ENCODE measurements at regions not wholly inside any gene's neighbourhood (a gene's known extent, or its start where the extent isn't known, plus 50 kb on each side); places are given as distances from the start of the nearest gene placed in this dataset.
A peak's percentile ranks its signal among the peaks of the same experiment; 100 is the strongest.

DNA sequence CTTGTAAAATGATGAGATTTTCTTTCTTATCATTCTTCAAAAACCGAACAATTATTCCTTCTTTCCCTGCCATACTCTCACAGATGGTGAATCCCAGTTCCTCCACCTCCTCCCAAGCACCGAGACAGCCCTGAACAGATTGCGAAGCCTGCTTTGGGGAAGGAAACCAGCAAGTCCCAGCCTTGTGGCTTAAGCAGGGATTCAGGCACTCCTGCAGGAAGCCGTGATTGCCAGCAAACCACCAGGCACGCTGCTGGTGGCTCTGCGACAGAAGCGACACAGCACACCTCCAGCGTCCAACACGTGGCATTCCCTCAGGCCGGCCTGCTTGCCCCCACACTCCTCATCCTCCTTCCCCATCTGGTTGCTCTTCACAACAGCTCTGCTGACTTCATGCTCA lies 237.7 kb downstream of the GXYLT1 start:
- 77% methylated on average over 10 of the region's 10 CpGs for WGBS (ENCODE audit: insufficient coverage)
- no peak overlapping the region for H3K27ac ChIP-seq (ENCODE audit: low read depth, low read length)
- H3K36me3 ChIP-seq (ENCODE audit: control insufficient read depth, insufficient read depth, low read length): no peaks in the 10 kb centered on the region
- H3K4me3 ChIP-seq (ENCODE audit: low read depth, low read length): no peak overlapping the region
- H3K27me3 ChIP-seq (ENCODE audit: control insufficient read depth, insufficient read depth, low read length): no peaks in the 10 kb centered on the region
- no peaks in the 10 kb centered on the region for H3K4me1 ChIP-seq (ENCODE audit: control insufficient read depth, insufficient read depth, low read length)
- no peaks in the 10 kb centered on the region for H3K9me3 ChIP-seq (ENCODE audit: control insufficient read depth, insufficient read depth, low read length)
- DNase-seq (ENCODE audit: low read depth in 4 of 6, low spot score in 6 of 6): peak in 1 of 6 donors; percentile 63

DNA sequence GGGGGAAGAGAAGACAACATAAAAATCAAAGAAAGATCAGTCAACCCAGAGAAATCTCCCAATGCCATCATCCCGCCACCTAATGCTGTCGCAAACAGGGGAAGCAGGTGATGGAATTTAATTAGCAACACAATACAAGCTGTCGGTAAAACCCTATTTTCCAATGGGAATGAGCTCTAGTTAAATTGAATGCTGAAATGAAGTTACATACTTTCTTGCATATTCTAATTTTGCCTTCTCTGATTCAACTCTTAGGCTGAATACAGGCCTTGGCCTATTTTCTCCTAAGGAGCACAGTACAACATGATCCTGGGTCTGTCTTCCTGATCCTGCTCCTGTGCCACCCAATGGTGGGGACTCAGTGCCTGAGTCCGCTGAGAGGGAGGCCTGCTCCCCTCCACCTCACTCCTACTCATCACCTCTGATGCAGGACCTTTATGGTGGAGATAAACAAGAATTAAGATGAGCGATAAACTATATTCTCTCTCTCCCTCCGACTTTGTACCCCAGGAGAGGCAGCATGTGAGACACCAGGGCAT lies 238.8 kb downstream of the GXYLT1 start:
- DNase-seq (ENCODE audit: low read depth in 4 of 6, low spot score in 6 of 6): peak in 2 of 6 donors; percentile 15 to 47
- Histone ChIP-seq H3K27me3 (ENCODE audit: control insufficient read depth, insufficient read depth, low read length) (no peaks in the 10 kb centered on the region), H3K36me3 (ENCODE audit: control insufficient read depth, insufficient read depth, low read length) (no peaks in the 10 kb centered on the region), H3K4me1 (ENCODE audit: control insufficient read depth, insufficient read depth, low read length) (no peaks in the 10 kb centered on the region), H3K4me3 (ENCODE audit: low read depth, low read length) (no peak overlapping the region), H3K9me3 (ENCODE audit: control insufficient read depth, insufficient read depth, low read length) (no peaks in the 10 kb centered on the region), H3K27ac (ENCODE audit: low read depth, low read length) (no peak overlapping the region)
- no CpG with 5 or more reads among the region's 6 CpGs for WGBS (ENCODE audit: insufficient coverage)

DNA sequence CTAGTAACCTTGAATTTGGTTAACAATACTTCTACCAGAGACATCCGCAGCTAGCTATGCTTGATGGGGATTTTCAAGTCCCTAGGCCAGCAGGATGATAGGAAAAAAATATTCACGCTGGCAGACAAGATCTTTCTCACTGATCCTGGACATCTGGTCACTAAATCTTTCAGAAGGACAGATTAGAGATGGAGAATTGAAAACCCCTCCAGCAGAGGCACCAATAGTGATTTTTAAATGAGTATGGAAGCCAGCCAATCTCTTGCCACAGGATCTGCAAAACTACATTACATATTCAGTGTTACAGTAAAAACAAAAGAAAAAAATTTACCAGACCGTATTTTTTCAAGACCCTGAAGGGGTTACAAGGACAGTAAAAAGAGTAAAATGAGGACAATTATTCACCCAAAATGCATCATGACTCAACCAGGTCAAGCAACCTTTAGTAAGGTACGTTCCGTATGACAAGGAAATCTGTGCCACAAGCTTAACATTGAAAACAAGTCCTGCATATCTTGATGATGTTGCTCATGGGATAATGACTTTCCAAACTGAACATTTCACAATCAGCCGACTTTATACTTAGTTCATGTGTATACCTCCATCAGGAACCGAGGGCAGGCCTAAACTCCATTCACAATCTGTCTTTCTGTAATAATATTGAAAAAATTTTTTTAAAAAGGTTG lies 239.5 kb downstream of the GXYLT1 start:
- Histone ChIP-seq H3K4me1 (ENCODE audit: control insufficient read depth, insufficient read depth, low read length) (no peaks in the 10 kb centered on the region), H3K27ac (ENCODE audit: low read depth, low read length) (no peak overlapping the region), H3K27me3 (ENCODE audit: control insufficient read depth, insufficient read depth, low read length) (no peaks in the 10 kb centered on the region), H3K4me3 (ENCODE audit: low read depth, low read length) (no peak overlapping the region), H3K9me3 (ENCODE audit: control insufficient read depth, insufficient read depth, low read length) (no peaks in the 10 kb centered on the region), H3K36me3 (ENCODE audit: control insufficient read depth, insufficient read depth, low read length) (no peaks in the 10 kb centered on the region)
- DNase-seq (ENCODE audit: low read depth in 4 of 6, low spot score in 6 of 6): peak in 2 of 6 donors; percentile 26 to 61
- no CpG with 5 or more reads among the region's 7 CpGs for WGBS (ENCODE audit: insufficient coverage)

- WGBS (ENCODE audit: insufficient coverage): 90% methylated on average over 4 of the region's 4 CpGs
These were observed 240.6 kb downstream of the GXYLT1 start for GRCh38 chr12:41904041-41904440.

GRCh38 chr12:41903014-41903708 lies 241.5 kb downstream of the GXYLT1 start:
- Histone ChIP-seq H3K4me1 (ENCODE audit: control insufficient read depth, insufficient read depth, low read length) (no peaks in the 10 kb centered on the region), H3K27ac (ENCODE audit: low read depth, low read length) (no peak overlapping the region), H3K27me3 (ENCODE audit: control insufficient read depth, insufficient read depth, low read length) (no peaks in the 10 kb centered on the region), H3K4me3 (ENCODE audit: low read depth, low read length) (no peak overlapping the region), H3K36me3 (ENCODE audit: control insufficient read depth, insufficient read depth, low read length) (no peaks in the 10 kb centered on the region), H3K9me3 (ENCODE audit: control insufficient read depth, insufficient read depth, low read length) (no peaks in the 10 kb centered on the region)
- no peak for DNase-seq (ENCODE audit: low read depth in 4 of 6, low spot score in 6 of 6)
- 100% methylated on average over 3 of the region's 6 CpGs for WGBS (ENCODE audit: insufficient coverage)

More at GRCh38 chr12:41904041-41904440, 240.6 kb downstream of the GXYLT1 start:
- Histone ChIP-seq H3K9me3 (ENCODE audit: control insufficient read depth, insufficient read depth, low read length) (no peaks in the 10 kb centered on the region), H3K36me3 (ENCODE audit: control insufficient read depth, insufficient read depth, low read length) (no peaks in the 10 kb centered on the region), H3K27ac (ENCODE audit: low read depth, low read length) (no peak overlapping the region), H3K27me3 (ENCODE audit: control insufficient read depth, insufficient read depth, low read length) (no peaks in the 10 kb centered on the region), H3K4me1 (ENCODE audit: control insufficient read depth, insufficient read depth, low read length) (no peaks in the 10 kb centered on the region), H3K4me3 (ENCODE audit: low read depth, low read length) (no peak overlapping the region)
- DNase-seq (ENCODE audit: low read depth in 4 of 6, low spot score in 6 of 6): no peak

- no CpG with 5 or more reads among the region's 1 CpG for WGBS (ENCODE audit: insufficient coverage)
These were observed 245.1 kb downstream of the GXYLT1 start for GRCh38 chr12:41899577-41899976.

DNA sequence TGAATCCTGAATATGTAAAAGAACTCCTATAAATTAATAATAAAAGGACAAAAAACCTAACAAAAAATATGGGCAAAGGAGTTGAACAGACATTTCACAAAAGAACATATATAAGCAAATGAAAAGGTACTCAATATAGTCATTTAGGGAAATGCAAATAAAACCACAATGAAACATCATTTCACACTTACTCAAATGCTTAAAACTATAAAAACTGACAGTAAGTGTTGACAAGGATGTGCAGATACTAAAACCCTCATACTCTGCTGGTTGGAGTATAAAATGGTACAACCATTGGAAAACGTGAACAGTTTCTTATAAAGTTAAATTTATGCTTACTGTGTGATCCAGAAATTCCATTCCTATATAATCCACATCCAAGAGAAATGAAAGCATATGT lies 247.1 kb downstream of the GXYLT1 start:
- no peaks in the 10 kb centered on the region for H3K27me3 ChIP-seq (ENCODE audit: control insufficient read depth, insufficient read depth, low read length)
- no peak overlapping the region for H3K27ac ChIP-seq (ENCODE audit: low read depth, low read length)
- no CpG with 5 or more reads among the region's 1 CpG for WGBS (ENCODE audit: insufficient coverage)
- no peak for DNase-seq (ENCODE audit: low read depth in 4 of 6, low spot score in 6 of 6)
- H3K4me3 ChIP-seq (ENCODE audit: low read depth, low read length): no peak overlapping the region
- H3K9me3 ChIP-seq (ENCODE audit: control insufficient read depth, insufficient read depth, low read length): peaks cover 5% of the 10 kb centered on the region
- H3K36me3 ChIP-seq (ENCODE audit: control insufficient read depth, insufficient read depth, low read length): no peaks in the 10 kb centered on the region
- H3K4me1 ChIP-seq (ENCODE audit: control insufficient read depth, insufficient read depth, low read length): no peaks in the 10 kb centered on the region

More at GRCh38 chr12:41899577-41899976, 245.1 kb downstream of the GXYLT1 start:
- Histone ChIP-seq H3K27ac (ENCODE audit: low read depth, low read length) (no peak overlapping the region), H3K27me3 (ENCODE audit: control insufficient read depth, insufficient read depth, low read length) (no peaks in the 10 kb centered on the region), H3K4me1 (ENCODE audit: control insufficient read depth, insufficient read depth, low read length) (no peaks in the 10 kb centered on the region), H3K9me3 (ENCODE audit: control insufficient read depth, insufficient read depth, low read length) (peaks cover 5% of the 10 kb centered on the region), H3K36me3 (ENCODE audit: control insufficient read depth, insufficient read depth, low read length) (no peaks in the 10 kb centered on the region), H3K4me3 (ENCODE audit: low read depth, low read length) (no peak overlapping the region)
- DNase-seq (ENCODE audit: low read depth in 4 of 6, low spot score in 6 of 6): no peak

GRCh38 chr12:41893491-41893890 lies 251.2 kb downstream of the GXYLT1 start:
- H3K27ac ChIP-seq (ENCODE audit: low read depth, low read length): no peak overlapping the region
- H3K4me3 ChIP-seq (ENCODE audit: low read depth, low read length): no peak overlapping the region
- H3K27me3 ChIP-seq (ENCODE audit: control insufficient read depth, insufficient read depth, low read length): no peaks in the 10 kb centered on the region
- H3K36me3 ChIP-seq (ENCODE audit: control insufficient read depth, insufficient read depth, low read length): no peaks in the 10 kb centered on the region
- WGBS (ENCODE audit: insufficient coverage): no CpG with 5 or more reads among the region's 3 CpGs
- DNase-seq (ENCODE audit: low read depth in 4 of 6, low spot score in 6 of 6): peak in 1 of 6 donors; percentile 18
- H3K4me1 ChIP-seq (ENCODE audit: control insufficient read depth, insufficient read depth, low read length): no peaks in the 10 kb centered on the region
- peaks cover 5% of the 10 kb centered on the region for H3K9me3 ChIP-seq (ENCODE audit: control insufficient read depth, insufficient read depth, low read length)

DNA sequence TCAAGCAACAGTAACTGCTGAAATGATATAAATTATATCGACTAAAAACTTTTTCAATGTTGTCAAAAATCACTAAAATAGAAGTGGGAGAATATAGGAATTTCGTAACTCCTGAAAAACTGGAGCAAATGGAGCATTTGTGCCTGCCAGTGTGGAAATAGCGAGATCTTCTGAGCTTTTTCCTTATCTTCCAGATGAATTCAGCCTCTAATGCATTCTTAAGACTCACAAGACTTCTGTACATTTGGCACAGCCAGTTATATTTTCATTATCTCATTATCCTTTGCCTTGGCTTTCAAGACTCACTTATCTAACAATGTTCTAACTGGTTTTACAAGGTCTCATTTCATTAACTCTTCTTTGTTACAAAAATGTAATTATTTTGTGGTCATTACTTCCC lies 252.4 kb downstream of the GXYLT1 start:
- Histone ChIP-seq H3K9me3 (ENCODE audit: control insufficient read depth, insufficient read depth, low read length) (peaks cover 2% of the 10 kb centered on the region), H3K4me3 (ENCODE audit: low read depth, low read length) (no peak overlapping the region), H3K4me1 (ENCODE audit: control insufficient read depth, insufficient read depth, low read length) (no peaks in the 10 kb centered on the region), H3K27ac (ENCODE audit: low read depth, low read length) (no peak overlapping the region), H3K36me3 (ENCODE audit: control insufficient read depth, insufficient read depth, low read length) (no peaks in the 10 kb centered on the region), H3K27me3 (ENCODE audit: control insufficient read depth, insufficient read depth, low read length) (no peaks in the 10 kb centered on the region)
- peak in 1 of 6 donors; percentile 22 for DNase-seq (ENCODE audit: low read depth in 4 of 6, low spot score in 6 of 6)
- 100% methylated on average over 1 of the region's 3 CpGs for WGBS (ENCODE audit: insufficient coverage)

DNA sequence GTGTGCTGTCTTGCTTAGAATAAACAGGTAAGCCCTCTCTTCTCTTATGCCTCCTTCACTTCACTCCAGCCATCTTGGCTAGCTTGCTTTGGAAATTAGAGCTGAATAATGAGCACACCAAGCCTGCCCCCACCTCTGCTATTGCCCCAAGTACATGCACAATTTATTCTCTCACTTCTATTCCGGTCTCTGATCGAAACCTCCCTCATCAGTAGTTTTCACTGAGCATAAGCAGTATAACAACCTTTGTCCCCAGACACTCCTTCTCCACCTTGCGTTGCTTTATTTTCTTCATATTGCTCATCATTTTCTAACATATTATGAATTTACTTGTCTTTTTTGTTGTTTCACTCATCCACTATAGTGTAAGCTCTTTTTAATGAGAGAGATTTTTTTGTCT lies 253.4 kb downstream of the GXYLT1 start:
- DNase-seq (ENCODE audit: low read depth in 4 of 6, low spot score in 6 of 6): no peak
- Histone ChIP-seq H3K9me3 (ENCODE audit: control insufficient read depth, insufficient read depth, low read length) (no peaks in the 10 kb centered on the region), H3K4me3 (ENCODE audit: low read depth, low read length) (no peak overlapping the region), H3K27ac (ENCODE audit: low read depth, low read length) (no peak overlapping the region), H3K36me3 (ENCODE audit: control insufficient read depth, insufficient read depth, low read length) (no peaks in the 10 kb centered on the region), H3K27me3 (ENCODE audit: control insufficient read depth, insufficient read depth, low read length) (no peaks in the 10 kb centered on the region), H3K4me1 (ENCODE audit: control insufficient read depth, insufficient read depth, low read length) (no peaks in the 10 kb centered on the region)
- WGBS (ENCODE audit: insufficient coverage): 100% methylated on average over 2 of the region's 3 CpGs

All from spinal cord (tissue), 9 donors.